B cell (primary cell): ENCODE measurements at regions not wholly inside any gene's neighbourhood (a gene's known extent, or its start where the extent isn't known, plus 50 kb on each side); places are given as distances from the start of the nearest gene placed in this dataset.

Experiments
- CTCF ChIP-seq: fragments of 200-600 bp; IDR thresholded peaks from one replicate; pipeline ENCODE4 v1.8.0; 2022; ENCODE audit warnings: antibody characterized with exemption, mild to moderate bottlenecking
- EZH2 ChIP-seq: IDR thresholded peaks from 2 replicates; pipeline ENCODE4 v1.6.1; 2012; ENCODE audit warnings: borderline replicate concordance, low read depth, mild to moderate bottlenecking, moderate library complexity, low read length; ENCODE audit not compliant: insufficient read depth, poor library complexity, severe bottlenecking

- TF ChIP-seq CTCF (no peak), EZH2 (no peak)
Measured at GRCh38 chr6:16976385-16977183, 125.3 kb upstream of the STMND1 start.
